Neural crest cell (in vitro differentiated cells): ENCODE measurements at regions not wholly inside any gene's neighbourhood (a gene's known extent, or its start where the extent isn't known, plus 50 kb on each side); places are given as distances from the start of the nearest gene placed in this dataset.

Experiments
- DNase-seq: peaks from one replicate; pipeline ENCODE4 v3.0.0; 2021; ENCODE audit warnings: low read depth, mixed read lengths, low spot score
- H3K27ac Mint-ChIP-seq: one replicate; pipeline ENCODE4 v1.8.0; 2021; ENCODE audit warnings: mild to moderate bottlenecking, mixed read lengths; ENCODE audit not compliant: unreplicated experiment
- H3K27me3 Mint-ChIP-seq: 2 replicates; pipeline ENCODE4 v1.8.0; 2021; ENCODE audit warnings: low read depth, mild to moderate bottlenecking, mixed read lengths
- H3K36me3 Mint-ChIP-seq: 2 replicates; pipeline ENCODE4 v1.8.0; 2021; ENCODE audit warnings: low read depth, mild to moderate bottlenecking, mixed read lengths
- H3K4me1 Mint-ChIP-seq: 2 replicates; pipeline ENCODE4 v1.8.0; 2021; ENCODE audit warnings: mixed read lengths
- H3K4me3 Mint-ChIP-seq: one replicate; pipeline ENCODE4 v1.8.0; 2021; ENCODE audit warnings: mild to moderate bottlenecking, mixed read lengths
- H3K9me3 Mint-ChIP-seq: 2 replicates; pipeline ENCODE4 v1.8.0; 2021; ENCODE audit warnings: mixed read lengths
- TF ChIP-seq, protein P1 (sequence below): fragments of 200-600 bp; sonication (generic); conservative IDR thresholded peaks from 2 replicates; pipeline ENCODE4 v1.5.0; 2021; ENCODE audit warnings: antibody characterized with exemption, mild to moderate bottlenecking

DNA sequence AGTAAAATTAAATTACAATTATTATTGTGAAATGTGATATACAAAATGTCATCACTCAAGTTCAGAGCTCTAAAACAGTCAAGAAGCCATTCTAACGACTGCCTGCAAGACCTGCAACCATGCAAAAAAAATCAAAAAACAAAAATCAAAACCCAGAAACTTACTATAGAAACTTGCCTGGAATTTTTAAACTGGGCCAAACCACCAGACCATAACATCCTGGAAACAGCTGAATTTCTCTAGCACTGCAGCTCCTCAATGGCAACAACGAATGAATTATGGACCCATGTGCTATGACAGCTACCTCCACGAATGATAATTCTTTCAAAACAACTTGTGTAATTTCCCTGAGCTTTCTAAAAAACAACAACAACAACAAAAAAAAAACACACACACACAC, 130.0 kb upstream of the KCNMB2 start:
- TF ChIP-seq, protein P1, sequence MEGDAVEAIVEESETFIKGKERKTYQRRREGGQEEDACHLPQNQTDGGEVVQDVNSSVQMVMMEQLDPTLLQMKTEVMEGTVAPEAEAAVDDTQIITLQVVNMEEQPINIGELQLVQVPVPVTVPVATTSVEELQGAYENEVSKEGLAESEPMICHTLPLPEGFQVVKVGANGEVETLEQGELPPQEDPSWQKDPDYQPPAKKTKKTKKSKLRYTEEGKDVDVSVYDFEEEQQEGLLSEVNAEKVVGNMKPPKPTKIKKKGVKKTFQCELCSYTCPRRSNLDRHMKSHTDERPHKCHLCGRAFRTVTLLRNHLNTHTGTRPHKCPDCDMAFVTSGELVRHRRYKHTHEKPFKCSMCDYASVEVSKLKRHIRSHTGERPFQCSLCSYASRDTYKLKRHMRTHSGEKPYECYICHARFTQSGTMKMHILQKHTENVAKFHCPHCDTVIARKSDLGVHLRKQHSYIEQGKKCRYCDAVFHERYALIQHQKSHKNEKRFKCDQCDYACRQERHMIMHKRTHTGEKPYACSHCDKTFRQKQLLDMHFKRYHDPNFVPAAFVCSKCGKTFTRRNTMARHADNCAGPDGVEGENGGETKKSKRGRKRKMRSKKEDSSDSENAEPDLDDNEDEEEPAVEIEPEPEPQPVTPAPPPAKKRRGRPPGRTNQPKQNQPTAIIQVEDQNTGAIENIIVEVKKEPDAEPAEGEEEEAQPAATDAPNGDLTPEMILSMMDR = no peak
- Mint-ChIP-seq H3K27ac (no peak overlapping the region), H3K36me3 (no peaks in the 10 kb centered on the region), H3K4me3 (no peak overlapping the region), H3K4me1 (peaks cover 7% of the 10 kb centered on the region), H3K9me3 (peaks cover 3% of the 10 kb centered on the region), H3K27me3 (no peaks in the 10 kb centered on the region)
- DNase-seq = no peak

DNA sequence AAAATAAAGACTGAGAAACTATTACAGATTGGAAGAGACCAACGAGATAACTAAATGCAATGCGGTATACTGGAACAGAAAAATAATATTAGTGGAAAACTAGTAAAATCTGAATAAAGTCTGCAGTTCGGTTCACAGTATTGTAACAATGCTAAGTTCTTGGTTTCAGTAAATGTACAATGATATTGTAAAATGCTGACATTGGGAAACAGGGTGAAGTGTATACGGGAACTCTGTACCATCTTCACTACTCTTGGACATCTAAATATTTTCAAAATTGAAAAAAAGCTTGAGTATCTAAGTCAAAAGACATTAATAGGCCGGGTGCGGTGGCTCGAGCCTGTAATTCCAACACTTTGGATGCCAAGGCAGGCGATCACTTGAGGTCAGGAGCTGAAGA, 120.9 kb upstream of the KCNMB2 start:
- TF ChIP-seq, protein P1 = no peak
- Mint-ChIP-seq H3K4me1 (no peaks in the 10 kb centered on the region), H3K36me3 (no peaks in the 10 kb centered on the region), H3K27me3 (no peaks in the 10 kb centered on the region), H3K9me3 (peaks cover 2% of the 10 kb centered on the region), H3K4me3 (no peak overlapping the region), H3K27ac (no peak overlapping the region)
- no peak for DNase-seq

DNA sequence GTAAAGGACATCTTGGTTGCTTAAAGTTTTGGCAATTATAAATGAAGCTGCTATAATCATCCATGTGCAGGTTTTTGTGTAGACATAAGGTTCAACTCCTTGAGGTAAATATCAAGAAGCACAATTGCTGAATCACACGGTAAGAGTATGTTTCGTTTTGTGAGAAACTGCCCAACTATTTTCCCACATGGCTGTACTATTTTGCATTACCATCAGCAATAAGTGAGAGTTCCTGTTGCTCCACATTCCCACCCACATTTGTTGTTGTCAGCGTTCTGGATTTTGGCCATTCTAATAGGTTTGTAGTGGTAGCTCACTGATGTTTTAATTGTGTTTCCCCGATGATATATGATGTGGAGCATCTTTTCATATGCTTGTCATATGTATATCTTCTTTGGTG, 118.5 kb upstream of the KCNMB2 start:
- DNase-seq = no peak
- H3K9me3 Mint-ChIP-seq = peaks cover 2% of the 10 kb centered on the region
- no peaks in the 10 kb centered on the region for H3K36me3 Mint-ChIP-seq
- no peak overlapping the region for H3K27ac Mint-ChIP-seq
- no peaks in the 10 kb centered on the region for H3K4me1 Mint-ChIP-seq
- TF ChIP-seq, protein P1 = no peak
- H3K4me3 Mint-ChIP-seq = no peak overlapping the region
- H3K27me3 Mint-ChIP-seq = no peaks in the 10 kb centered on the region

DNA sequence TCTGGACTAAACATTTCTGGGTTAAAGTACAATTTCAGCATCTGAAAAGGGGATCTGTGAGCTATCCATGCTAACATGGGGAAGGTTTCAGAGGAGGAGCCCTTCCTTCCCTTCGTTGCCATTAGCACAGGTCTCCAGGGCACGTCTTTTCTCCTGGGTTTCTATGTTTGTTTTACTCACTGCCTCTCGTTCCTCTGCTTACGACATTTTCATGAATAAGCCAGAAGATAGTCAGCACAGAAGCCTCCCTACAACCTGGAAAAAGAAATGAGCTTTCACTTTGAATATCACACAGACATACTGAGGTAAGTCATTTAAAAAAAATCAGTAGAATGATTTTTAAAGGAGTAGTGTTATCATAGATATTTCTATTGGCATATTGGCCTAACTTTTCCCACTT, 117.2 kb upstream of the KCNMB2 start:
- TF ChIP-seq, protein P1 = no peak
- no peak for DNase-seq
- Mint-ChIP-seq H3K36me3 (no peaks in the 10 kb centered on the region), H3K27ac (no peak overlapping the region), H3K4me1 (peaks cover 4% of the 10 kb centered on the region), H3K27me3 (no peaks in the 10 kb centered on the region), H3K9me3 (peaks cover 2% of the 10 kb centered on the region), H3K4me3 (no peak overlapping the region)

DNA sequence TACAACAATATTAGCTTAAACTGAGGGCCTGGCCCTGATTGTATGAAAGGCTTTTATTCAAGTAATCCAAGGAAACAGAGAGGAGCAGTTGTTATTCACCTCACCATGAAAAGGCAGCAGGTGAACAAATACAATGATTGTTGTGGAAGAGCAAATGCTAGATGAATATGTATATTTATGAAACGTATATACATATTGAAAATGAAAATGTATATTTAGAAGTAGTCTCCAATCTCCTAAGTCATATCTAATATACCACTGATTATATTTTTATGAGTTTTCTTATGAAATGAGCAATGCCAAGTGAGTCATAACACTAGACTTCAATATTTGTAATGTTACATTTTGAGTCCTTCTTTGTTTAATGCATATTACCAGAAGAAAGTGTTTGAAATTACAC, 116.2 kb upstream of the KCNMB2 start:
- H3K4me1 Mint-ChIP-seq = peaks cover 4% of the 10 kb centered on the region
- no peak overlapping the region for H3K27ac Mint-ChIP-seq
- H3K4me3 Mint-ChIP-seq = no peak overlapping the region
- TF ChIP-seq, protein P1 = no peak
- no peak for DNase-seq
- H3K27me3 Mint-ChIP-seq = no peaks in the 10 kb centered on the region
- peaks cover 2% of the 10 kb centered on the region for H3K9me3 Mint-ChIP-seq
- no peaks in the 10 kb centered on the region for H3K36me3 Mint-ChIP-seq

DNA sequence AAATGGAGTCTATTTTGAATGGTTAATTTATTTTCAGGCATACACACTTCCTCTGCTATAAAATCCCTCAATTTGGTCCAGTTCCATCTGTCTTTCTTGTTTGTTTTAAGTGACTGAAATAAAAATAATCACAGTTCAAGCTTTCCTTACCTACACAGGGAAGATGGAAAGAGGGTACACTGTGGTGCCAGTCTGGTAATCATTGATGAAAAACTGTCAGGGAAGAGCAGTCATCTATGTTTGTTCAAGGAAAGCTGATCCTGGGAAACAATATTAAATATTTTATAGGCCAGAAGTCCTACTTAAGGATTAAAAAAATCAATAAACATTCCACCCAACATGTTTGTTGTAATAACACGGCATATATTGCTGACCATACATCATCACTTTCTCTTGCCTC, 115.2 kb upstream of the KCNMB2 start:
- Mint-ChIP-seq H3K27ac (no peak overlapping the region), H3K4me3 (no peak overlapping the region), H3K27me3 (no peaks in the 10 kb centered on the region)

More for the DNA sequence above, 115.2 kb upstream of the KCNMB2 start:
- Mint-ChIP-seq H3K36me3 (no peaks in the 10 kb centered on the region), H3K9me3 (peaks cover 2% of the 10 kb centered on the region), H3K4me1 (peaks cover 4% of the 10 kb centered on the region)
- DNase-seq = no peak
- TF ChIP-seq, protein P1 = no peak
